Transverse colon (tissue), 3 donors: ENCODE measurements at regions not wholly inside any gene's neighbourhood (a gene's known extent, or its start where the extent isn't known, plus 50 kb on each side); places are given as distances from the start of the nearest gene placed in this dataset.

Experiments used
- EP300 ChIP-seq: sonication (generic); formaldehyde crosslinking; IDR thresholded peaks from one replicate; pipeline ENCODE4 v1.6.1; 2017; ENCODE audit warnings: antibody characterized with exemption, low read depth
- POLR2A ChIP-seq: fragments of 450-650 bp; IDR thresholded peaks from one replicate; pipeline ENCODE4 v1.6.1; 2016; ENCODE audit warnings: antibody characterized with exemption, mild to moderate bottlenecking, moderate library complexity
- POLR2AphosphoS5 ChIP-seq, 3 donors: sonication (generic); formaldehyde crosslinking; IDR thresholded peaks; one replicate each; pipeline ENCODE4 v1.6.1; 2016; ENCODE audit warnings: antibody characterized with exemption in 3 of 3

DNA sequence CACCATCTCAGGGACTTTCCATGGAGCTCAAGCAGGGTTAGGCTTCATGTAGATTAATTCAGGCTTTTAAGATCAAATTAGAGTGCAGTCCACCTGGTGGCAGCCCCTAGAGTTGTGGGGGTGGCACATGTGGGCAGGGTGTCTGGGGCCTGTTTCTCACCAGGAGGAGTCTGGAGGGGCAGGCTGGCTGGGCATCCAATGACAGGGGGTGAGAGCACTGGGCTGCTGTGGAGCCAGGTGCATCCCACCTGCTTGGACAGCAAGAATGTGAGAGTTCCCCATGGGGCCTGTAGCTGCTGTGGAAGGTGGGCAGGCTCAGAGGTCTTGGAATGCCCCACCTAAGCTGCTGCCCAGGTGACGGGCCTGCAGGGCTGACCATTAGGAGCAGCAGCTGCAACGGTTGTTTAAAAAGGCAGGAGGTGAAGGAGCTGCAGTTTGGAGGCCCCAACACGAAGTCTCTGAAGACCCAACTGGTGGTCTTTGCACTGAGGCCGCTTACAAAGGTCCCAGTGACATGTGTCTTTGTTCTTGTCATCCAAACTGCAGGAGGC is 686.3 kb upstream of the HS6ST1 start:
- TF ChIP-seq POLR2AphosphoS5 (IDR thresholded peaks at IDR 0.05) (no peak), EP300 (no peak), POLR2A (no peak)
